ENCODE measurements at regions not wholly inside any gene's neighbourhood (a gene's known extent, or its start where the extent isn't known, plus 50 kb on each side); places are given as distances from the start of the nearest gene placed in this dataset.

- Histone ChIP-seq H3K9me3 (ENCODE audit: control insufficient read depth, insufficient read depth, low read length) (no peaks in the 10 kb centered on the region), H3K36me3 (ENCODE audit: insufficient read depth, low read length) (no peaks in the 10 kb centered on the region), H3K9ac (ENCODE audit: low read depth, low read length) (no peak overlapping the region), H3K4me1 (ENCODE audit: insufficient read depth, low read length) (no peaks in the 10 kb centered on the region)
Measured at GRCh38 chr10:58948303-58948702, 228.1 kb upstream of the PHYHIPL start.

- H3K9ac ChIP-seq (ENCODE audit: low read depth, low read length), result no peak overlapping the region
- H3K9me3 ChIP-seq (ENCODE audit: control insufficient read depth, insufficient read depth, low read length), result no peaks in the 10 kb centered on the region
- no peaks in the 10 kb centered on the region for H3K36me3 ChIP-seq (ENCODE audit: insufficient read depth, low read length)
- no peaks in the 10 kb centered on the region for H3K4me1 ChIP-seq (ENCODE audit: insufficient read depth, low read length)
Measured at GRCh38 chr10:58950618-58951017, 225.8 kb upstream of the PHYHIPL start.

- Histone ChIP-seq H3K4me1 (ENCODE audit: insufficient read depth, low read length) (no peaks in the 10 kb centered on the region), H3K9ac (ENCODE audit: low read depth, low read length) (no peak overlapping the region), H3K36me3 (ENCODE audit: insufficient read depth, low read length) (no peaks in the 10 kb centered on the region), H3K9me3 (ENCODE audit: control insufficient read depth, insufficient read depth, low read length) (no peaks in the 10 kb centered on the region)
Measured at GRCh38 chr10:58951087-58951486, 225.4 kb upstream of the PHYHIPL start.

DNA sequence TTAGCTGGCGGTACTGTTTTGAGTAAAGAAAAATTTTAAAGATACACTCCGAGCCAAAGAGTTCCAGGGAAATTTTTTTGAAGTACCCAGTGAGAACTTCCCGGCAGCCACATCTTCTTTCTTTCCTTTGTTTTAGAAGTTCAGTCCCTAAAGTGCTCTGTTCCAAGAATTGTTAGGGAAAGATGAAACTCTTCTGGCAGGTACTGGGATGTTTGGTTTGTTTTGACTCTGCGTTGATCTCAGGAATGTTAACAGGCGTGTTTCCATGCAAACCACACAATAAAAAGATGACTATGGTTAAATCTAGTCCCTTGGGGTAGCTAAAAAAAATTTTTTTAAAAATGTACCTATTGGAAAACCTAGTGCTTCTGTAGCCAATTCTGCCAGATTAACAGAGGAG is 224.7 kb upstream of the PHYHIPL start:
- Histone ChIP-seq H3K9ac (ENCODE audit: low read depth, low read length) (no peak overlapping the region), H3K9me3 (ENCODE audit: control insufficient read depth, insufficient read depth, low read length) (no peaks in the 10 kb centered on the region), H3K4me1 (ENCODE audit: insufficient read depth, low read length) (no peaks in the 10 kb centered on the region), H3K36me3 (ENCODE audit: insufficient read depth, low read length) (no peaks in the 10 kb centered on the region)

DNA sequence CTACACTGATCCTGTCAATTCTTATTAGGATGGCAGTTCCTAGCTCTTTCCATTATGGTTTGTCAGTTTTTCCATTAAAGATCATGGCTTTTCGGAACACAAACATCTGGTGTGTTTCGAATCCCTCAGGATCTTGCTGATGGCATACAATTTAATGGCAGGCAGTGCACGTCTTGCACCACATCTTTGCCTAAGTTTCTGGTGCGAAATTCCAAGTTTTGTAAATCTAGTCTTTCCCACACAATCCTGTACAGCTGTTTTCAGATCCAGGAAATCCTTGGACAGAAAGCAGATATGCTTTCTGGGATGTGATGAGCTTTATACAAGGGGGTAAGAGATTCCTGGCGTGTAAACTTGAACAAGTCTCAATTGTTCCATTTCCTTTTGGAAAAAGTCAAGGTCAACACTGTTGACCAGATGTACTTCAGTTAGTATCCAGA is 224.3 kb upstream of the PHYHIPL start:
- Histone ChIP-seq H3K9me3 (ENCODE audit: control insufficient read depth, insufficient read depth, low read length) (no peaks in the 10 kb centered on the region), H3K36me3 (ENCODE audit: insufficient read depth, low read length) (no peaks in the 10 kb centered on the region), H3K4me1 (ENCODE audit: insufficient read depth, low read length) (no peaks in the 10 kb centered on the region), H3K9ac (ENCODE audit: low read depth, low read length) (no peak overlapping the region)

DNA sequence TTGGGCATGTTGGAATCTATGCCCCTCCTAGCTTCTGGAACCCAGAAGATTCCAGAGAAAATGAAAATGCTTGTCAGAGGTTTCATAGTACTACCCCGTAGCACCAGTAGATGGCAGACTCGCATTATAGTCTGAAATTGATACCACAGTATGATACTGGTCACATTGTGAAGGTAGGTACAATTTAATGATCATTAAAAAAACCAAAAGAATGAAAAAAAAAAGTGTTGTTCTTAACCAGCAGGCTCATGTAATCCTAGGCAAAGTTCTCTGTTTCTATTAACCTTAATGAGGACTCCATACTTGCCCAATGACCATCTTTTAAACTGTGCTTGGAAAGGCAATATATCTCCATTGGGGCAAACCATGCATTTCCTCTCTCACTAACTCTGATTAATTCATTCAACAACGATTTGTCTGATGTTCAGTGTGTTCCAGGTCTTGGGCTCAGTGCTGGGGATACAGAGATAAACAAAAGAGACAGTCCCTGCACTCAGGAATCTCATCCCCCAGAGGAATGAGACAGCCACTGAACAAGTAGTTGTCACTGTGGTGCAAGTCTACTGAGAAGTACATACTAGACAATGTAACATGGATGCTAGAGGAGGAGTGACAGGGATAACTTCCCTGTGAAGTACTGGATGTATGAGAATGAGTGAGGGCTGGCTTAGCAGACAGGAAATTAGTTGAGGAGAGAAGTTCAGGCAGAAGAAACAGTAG is 223.5 kb upstream of the PHYHIPL start:
- no peaks in the 10 kb centered on the region for H3K4me1 ChIP-seq (ENCODE audit: insufficient read depth, low read length)
- H3K9me3 ChIP-seq (ENCODE audit: control insufficient read depth, insufficient read depth, low read length), result no peaks in the 10 kb centered on the region
- H3K9ac ChIP-seq (ENCODE audit: low read depth, low read length), result no peak overlapping the region
- H3K36me3 ChIP-seq (ENCODE audit: insufficient read depth, low read length), result no peaks in the 10 kb centered on the region

GRCh38 chr10:58954178-58954577 is 222.3 kb upstream of the PHYHIPL start:
- Histone ChIP-seq H3K9ac (ENCODE audit: low read depth, low read length) (no peak overlapping the region), H3K9me3 (ENCODE audit: control insufficient read depth, insufficient read depth, low read length) (no peaks in the 10 kb centered on the region), H3K36me3 (ENCODE audit: insufficient read depth, low read length) (no peaks in the 10 kb centered on the region), H3K4me1 (ENCODE audit: insufficient read depth, low read length) (no peaks in the 10 kb centered on the region)

- Histone ChIP-seq H3K9ac (ENCODE audit: low read depth, low read length) (no peak overlapping the region), H3K36me3 (ENCODE audit: insufficient read depth, low read length) (no peaks in the 10 kb centered on the region), H3K4me1 (ENCODE audit: insufficient read depth, low read length) (no peaks in the 10 kb centered on the region), H3K9me3 (ENCODE audit: control insufficient read depth, insufficient read depth, low read length) (no peaks in the 10 kb centered on the region)
Measured at GRCh38 chr10:58955615-58956014, 220.8 kb upstream of the PHYHIPL start.

GRCh38 chr10:58956926-58957325 is 219.5 kb upstream of the PHYHIPL start:
- no peak overlapping the region for H3K9ac ChIP-seq (ENCODE audit: low read depth, low read length)
- H3K36me3 ChIP-seq (ENCODE audit: insufficient read depth, low read length), result no peaks in the 10 kb centered on the region
- no peaks in the 10 kb centered on the region for H3K9me3 ChIP-seq (ENCODE audit: control insufficient read depth, insufficient read depth, low read length)
- no peaks in the 10 kb centered on the region for H3K4me1 ChIP-seq (ENCODE audit: insufficient read depth, low read length)

GRCh38 chr10:58957517-58957916 is 218.9 kb upstream of the PHYHIPL start:
- Histone ChIP-seq H3K36me3 (ENCODE audit: insufficient read depth, low read length) (no peaks in the 10 kb centered on the region), H3K9me3 (ENCODE audit: control insufficient read depth, insufficient read depth, low read length) (no peaks in the 10 kb centered on the region), H3K9ac (ENCODE audit: low read depth, low read length) (no peak overlapping the region), H3K4me1 (ENCODE audit: insufficient read depth, low read length) (no peaks in the 10 kb centered on the region)

DNA sequence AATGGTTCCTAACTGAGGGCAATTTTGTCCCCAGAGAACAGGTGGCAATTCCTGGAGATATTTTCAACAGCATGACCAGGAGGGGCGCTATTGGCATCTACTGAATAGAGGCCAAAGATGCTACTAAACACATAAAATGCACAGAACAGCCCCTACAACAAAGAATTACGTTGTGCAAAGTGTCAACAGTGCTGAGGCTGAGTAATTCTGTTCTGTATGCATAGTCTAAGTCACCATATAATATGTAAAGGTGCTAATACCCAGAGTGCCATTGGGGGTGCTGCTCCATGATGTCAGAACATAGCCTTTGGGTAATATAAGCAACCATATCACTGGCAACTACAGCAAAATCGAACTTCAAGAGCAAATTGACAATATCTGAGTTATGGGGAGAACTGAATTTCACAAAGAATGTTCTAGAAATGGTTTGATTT is 213.3 kb upstream of the PHYHIPL start:
- H3K4me1 ChIP-seq (ENCODE audit: insufficient read depth, low read length), result peaks cover 27% of the 10 kb centered on the region

GRCh38 chr10:58963723-58964124 is 212.7 kb upstream of the PHYHIPL start:
- no peaks in the 10 kb centered on the region for H3K9me3 ChIP-seq (ENCODE audit: control insufficient read depth, insufficient read depth, low read length)
- no peaks in the 10 kb centered on the region for H3K36me3 ChIP-seq (ENCODE audit: insufficient read depth, low read length)
- no peak overlapping the region for H3K9ac ChIP-seq (ENCODE audit: low read depth, low read length)
- H3K4me1 ChIP-seq (ENCODE audit: insufficient read depth, low read length), result peaks cover 32% of the 10 kb centered on the region

More for the DNA sequence above, 213.3 kb upstream of the PHYHIPL start:
- H3K9ac ChIP-seq (ENCODE audit: low read depth, low read length), result no peak overlapping the region
- no peaks in the 10 kb centered on the region for H3K36me3 ChIP-seq (ENCODE audit: insufficient read depth, low read length)
- H3K9me3 ChIP-seq (ENCODE audit: control insufficient read depth, insufficient read depth, low read length), result no peaks in the 10 kb centered on the region

DNA sequence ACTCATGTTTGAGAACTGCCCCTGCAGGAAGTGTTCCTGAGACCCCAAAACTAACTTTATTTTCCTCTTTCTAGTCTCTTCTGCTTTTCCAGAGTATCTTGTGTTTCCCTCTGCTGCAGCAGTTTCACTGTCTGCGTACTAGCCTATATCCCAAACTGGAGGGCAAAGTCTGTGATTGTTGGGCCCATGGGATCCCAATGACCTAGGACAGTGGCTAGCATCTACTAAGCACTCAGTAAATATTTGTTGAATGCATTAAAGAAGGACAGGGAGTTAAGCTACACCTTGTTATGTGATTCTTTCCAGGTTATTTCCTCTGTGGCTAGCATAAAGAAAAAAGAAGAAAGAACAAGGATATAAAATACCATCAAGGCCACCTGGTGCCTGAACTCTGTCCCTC is 210.6 kb upstream of the PHYHIPL start:
- no peaks in the 10 kb centered on the region for H3K9me3 ChIP-seq (ENCODE audit: control insufficient read depth, insufficient read depth, low read length)
- peaks cover 32% of the 10 kb centered on the region for H3K4me1 ChIP-seq (ENCODE audit: insufficient read depth, low read length)
- no peaks in the 10 kb centered on the region for H3K36me3 ChIP-seq (ENCODE audit: insufficient read depth, low read length)
- no peak overlapping the region for H3K9ac ChIP-seq (ENCODE audit: low read depth, low read length)

GRCh38 chr10:58967551-58968388 is 208.7 kb upstream of the PHYHIPL start:
- Histone ChIP-seq H3K36me3 (ENCODE audit: insufficient read depth, low read length) (no peaks in the 10 kb centered on the region), H3K9ac (ENCODE audit: low read depth, low read length) (peak overlapping the region; percentile 39; the same call in 1 of the 2 replicates), H3K4me1 (ENCODE audit: insufficient read depth, low read length) (peaks cover 32% of the 10 kb centered on the region), H3K9me3 (ENCODE audit: control insufficient read depth, insufficient read depth, low read length) (no peaks in the 10 kb centered on the region)

- H3K4me1 ChIP-seq (ENCODE audit: insufficient read depth, low read length), result peaks cover 29% of the 10 kb centered on the region
- no peaks in the 10 kb centered on the region for H3K36me3 ChIP-seq (ENCODE audit: insufficient read depth, low read length)
- peak overlapping the region; percentile 39; the same call in 1 of the 2 replicates for H3K9ac ChIP-seq (ENCODE audit: low read depth, low read length)
- H3K9me3 ChIP-seq (ENCODE audit: control insufficient read depth, insufficient read depth, low read length), result no peaks in the 10 kb centered on the region
Measured at GRCh38 chr10:58968389-58968755, 208.1 kb upstream of the PHYHIPL start.
